ENCODE measurements at regions not wholly inside any gene's neighbourhood (a gene's known extent, or its start where the extent isn't known, plus 50 kb on each side); places are given as distances from the start of the nearest gene placed in this dataset.
"Not testable (repeated sequence)": the region's sequence is repeated elsewhere in the genome, so short reads cannot be mapped to it uniquely, and the experiment has no call there.

- DNase-seq (ENCODE audit: low read depth) = no peak
Observed at GRCh38 chr7:131683536-131684125, 127.2 kb upstream of the PODXL start.

- DNase-seq (ENCODE audit: low read depth) = no peak
Observed at GRCh38 chr7:131681961-131682360, 125.5 kb upstream of the PODXL start.

- DNase-seq (ENCODE audit: low read depth) = not testable (repeated sequence)
Observed at GRCh38 chr7:131679071-131679470, 122.6 kb upstream of the PODXL start.

GRCh38 chr7:131676850-131677249 is 120.4 kb upstream of the PODXL start:
- not testable (repeated sequence) for DNase-seq (ENCODE audit: low read depth)

- DNase-seq (ENCODE audit: low read depth) = no peak
Observed at GRCh38 chr7:131674131-131674530, 117.7 kb upstream of the PODXL start.

GRCh38 chr7:131673576-131673975 is 117.1 kb upstream of the PODXL start:
- DNase-seq (ENCODE audit: low read depth) = no peak

- DNase-seq (ENCODE audit: low read depth) = no peak
Observed at GRCh38 chr7:131670406-131670805, 114.0 kb upstream of the PODXL start.

GRCh38 chr7:131667699-131668098 is 111.3 kb upstream of the PODXL start:
- no peak for DNase-seq (ENCODE audit: low read depth)

GRCh38 chr7:131665021-131665420 is 108.6 kb upstream of the PODXL start:
- DNase-seq (ENCODE audit: low read depth) = no peak

GRCh38 chr7:131664570-131664969 is 108.1 kb upstream of the PODXL start:
- no peak for DNase-seq (ENCODE audit: low read depth)

- DNase-seq (ENCODE audit: low read depth) = not testable (repeated sequence)
Observed at GRCh38 chr7:131662301-131662873, 106.0 kb upstream of the PODXL start.

GRCh38 chr7:131657881-131658280 is 101.5 kb upstream of the PODXL start:
- DNase-seq (ENCODE audit: low read depth) = no peak

GRCh38 chr7:131656980-131657723 is 100.7 kb upstream of the PODXL start:
- DNase-seq (ENCODE audit: low read depth) = no peak

GRCh38 chr7:131655866-131656265 is 99.4 kb upstream of the PODXL start:
- no peak for DNase-seq (ENCODE audit: low read depth)

GRCh38 chr7:131655447-131655846 is 99.0 kb upstream of the PODXL start:
- no peak for DNase-seq (ENCODE audit: low read depth)

- DNase-seq (ENCODE audit: low read depth) = peak; percentile 87
Observed at GRCh38 chr7:131654668-131655326, 98.4 kb upstream of the PODXL start.

- no peak for DNase-seq (ENCODE audit: low read depth)
Observed at GRCh38 chr7:131654249-131654558, 97.8 kb upstream of the PODXL start.

GRCh38 chr7:131653418-131654248 is 97.2 kb upstream of the PODXL start:
- DNase-seq (ENCODE audit: low read depth) = peak; percentile 81

GRCh38 chr7:131652934-131653333 is 96.5 kb upstream of the PODXL start:
- DNase-seq (ENCODE audit: low read depth) = no peak

- DNase-seq (ENCODE audit: low read depth) = no peak
Observed at GRCh38 chr7:131652194-131652593, 95.8 kb upstream of the PODXL start.

- DNase-seq (ENCODE audit: low read depth) = no peak
Observed at GRCh38 chr7:131649879-131650278, 93.5 kb upstream of the PODXL start.

All from HT1080 (cell line).